ENCODE measurements at regions not wholly inside any gene's neighbourhood (a gene's known extent, or its start where the extent isn't known, plus 50 kb on each side); places are given as distances from the start of the nearest gene placed in this dataset.

DNA sequence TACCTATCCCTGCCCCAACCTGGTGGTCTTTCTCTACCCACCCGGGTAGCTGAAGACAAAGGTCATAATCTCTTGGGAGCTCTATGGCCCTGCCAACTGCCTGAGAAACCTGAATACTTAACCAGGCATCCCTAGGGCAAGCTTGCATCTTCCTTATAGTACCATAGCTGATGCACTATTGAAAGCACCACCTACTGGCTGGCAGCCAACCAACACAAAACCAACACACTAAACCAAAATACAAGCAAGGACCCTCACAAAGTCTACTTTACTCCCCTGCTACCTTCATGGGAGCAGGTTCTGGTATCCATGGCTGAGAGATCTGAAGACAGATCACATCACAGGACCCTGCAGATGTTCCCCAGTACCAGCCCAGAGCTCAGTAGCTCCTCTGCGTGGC lies 171.8 kb upstream of the TAS2R1 start:
- H3K36me3 Mint-ChIP-seq (ENCODE audit: insufficient read depth, unreplicated experiment) = no peaks in the 10 kb centered on the region
- peaks cover 5% of the 10 kb centered on the region for H3K4me1 Mint-ChIP-seq (ENCODE audit: insufficient read depth, unreplicated experiment)
- POLR2A ChIA-PET = no interaction called here
- H3K9me3 Mint-ChIP-seq (ENCODE audit: unreplicated experiment) = no peaks in the 10 kb centered on the region
- peaks cover 21% of the 10 kb centered on the region for H3K27me3 Mint-ChIP-seq (ENCODE audit: insufficient read depth, unreplicated experiment)
- no peak for DNase-seq (ENCODE audit: unreplicated experiment)
- CTCF ChIA-PET = interaction anchor here (0.6 kb wide), 1 partner anchor 41 kb away, joined by 4 read pairs; no protein-coding TSS in a partner anchor
- BruUV-seq (replicated peaks) = no TSS peak
- H3K4me3 Mint-ChIP-seq (ENCODE audit: unreplicated experiment) = no peak overlapping the region
- no peak overlapping the region for H3K27ac Mint-ChIP-seq (ENCODE audit: low read depth, unreplicated experiment)
- intact Hi-C loops (cut with micrococcal nuclease) = no loop called here
- no peak for TF ChIP-seq CTCF (IDR thresholded peaks at IDR 0.05; ENCODE audit: unreplicated experiment)

DNA sequence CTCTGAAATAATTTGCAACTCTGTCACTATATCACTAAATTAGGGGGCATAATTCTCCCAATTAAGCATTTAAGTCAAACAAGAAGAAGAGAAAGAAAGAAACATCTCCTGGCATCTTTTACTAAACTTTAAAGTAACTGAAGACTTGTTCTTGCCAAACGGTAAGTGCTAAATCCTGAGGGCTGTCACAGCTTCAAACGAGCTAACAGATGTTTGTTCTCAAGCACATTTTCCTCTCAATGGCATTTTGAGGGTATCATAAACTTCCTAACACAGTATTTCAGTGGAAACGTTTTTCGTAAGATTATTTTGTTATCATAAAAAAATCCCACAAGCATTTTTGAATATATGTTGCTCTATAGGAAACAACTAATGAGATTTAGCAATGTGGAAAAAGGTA lies 169.5 kb upstream of the TAS2R1 start:
- peaks cover 5% of the 10 kb centered on the region for H3K27me3 Mint-ChIP-seq (ENCODE audit: insufficient read depth, unreplicated experiment)
- BruUV-seq (replicated peaks) = no TSS peak
- H3K4me1 Mint-ChIP-seq (ENCODE audit: insufficient read depth, unreplicated experiment) = peaks cover 2% of the 10 kb centered on the region
- H3K9me3 Mint-ChIP-seq (ENCODE audit: unreplicated experiment) = no peaks in the 10 kb centered on the region
- POLR2A ChIA-PET = interaction anchor here (0.7 to 1.0 kb wide), 2 partner anchors 13 to 20 kb away, joined by 3 read pairs; no protein-coding TSS in a partner anchor
- intact Hi-C loops (cut with micrococcal nuclease) = no loop called here
- no peak for DNase-seq (ENCODE audit: unreplicated experiment)
- CTCF ChIA-PET = interaction anchor here (0.6 kb wide), 1 partner anchor 179 kb away, joined by 4 read pairs; no protein-coding TSS in a partner anchor
- no peak for TF ChIP-seq CTCF (IDR thresholded peaks at IDR 0.05; ENCODE audit: unreplicated experiment)
- no peaks in the 10 kb centered on the region for H3K36me3 Mint-ChIP-seq (ENCODE audit: insufficient read depth, unreplicated experiment)
- no peak overlapping the region for H3K27ac Mint-ChIP-seq (ENCODE audit: low read depth, unreplicated experiment)
- H3K4me3 Mint-ChIP-seq (ENCODE audit: unreplicated experiment) = no peak overlapping the region

- POLR2A ChIA-PET = no interaction called here
- no peaks in the 10 kb centered on the region for H3K9me3 Mint-ChIP-seq (ENCODE audit: unreplicated experiment)
- H3K4me1 Mint-ChIP-seq (ENCODE audit: insufficient read depth, unreplicated experiment) = no peaks in the 10 kb centered on the region
- BruUV-seq (replicated peaks) = no TSS peak
- no peak for DNase-seq (ENCODE audit: unreplicated experiment)
- no peak overlapping the region for H3K27ac Mint-ChIP-seq (ENCODE audit: low read depth, unreplicated experiment)
- intact Hi-C loops (cut with micrococcal nuclease) = no loop called here
- CTCF ChIA-PET = no interaction called here
- no peak overlapping the region for H3K4me3 Mint-ChIP-seq (ENCODE audit: unreplicated experiment)
- no peak for TF ChIP-seq CTCF (IDR thresholded peaks at IDR 0.05; ENCODE audit: unreplicated experiment)
- peaks cover 13% of the 10 kb centered on the region for H3K27me3 Mint-ChIP-seq (ENCODE audit: insufficient read depth, unreplicated experiment)
- no peaks in the 10 kb centered on the region for H3K36me3 Mint-ChIP-seq (ENCODE audit: insufficient read depth, unreplicated experiment)
Measured at GRCh38 chr5:9790276-9790675, 160.1 kb upstream of the TAS2R1 start.

DNA sequence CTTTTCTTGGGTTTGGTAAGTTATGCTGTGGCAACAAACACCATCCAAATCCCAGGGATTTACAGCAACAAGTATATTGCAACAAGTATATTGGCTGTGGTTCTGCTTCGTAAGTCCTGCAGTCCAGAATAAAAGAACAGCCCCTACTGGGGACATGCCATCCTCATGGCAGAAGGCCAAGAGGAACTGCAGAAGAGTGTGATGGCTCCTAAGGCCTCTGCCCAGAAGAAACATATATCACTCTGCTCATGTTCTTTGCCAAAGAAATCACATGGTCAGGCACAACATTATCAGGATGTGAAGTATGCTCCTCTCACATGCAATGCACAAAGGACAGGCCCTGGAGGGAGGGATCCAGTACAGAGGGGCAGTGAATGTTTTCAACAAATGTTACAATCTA lies 159.6 kb upstream of the TAS2R1 start:
- no peaks in the 10 kb centered on the region for H3K9me3 Mint-ChIP-seq (ENCODE audit: unreplicated experiment)

More for the DNA sequence above, 159.6 kb upstream of the TAS2R1 start:
- intact Hi-C loops (cut with micrococcal nuclease) = no loop called here
- DNase-seq (ENCODE audit: unreplicated experiment) = no peak
- Mint-ChIP-seq H3K27me3 (ENCODE audit: insufficient read depth, unreplicated experiment) (peaks cover 13% of the 10 kb centered on the region), H3K27ac (ENCODE audit: low read depth, unreplicated experiment) (no peak overlapping the region), H3K36me3 (ENCODE audit: insufficient read depth, unreplicated experiment) (no peaks in the 10 kb centered on the region), H3K4me1 (ENCODE audit: insufficient read depth, unreplicated experiment) (no peaks in the 10 kb centered on the region), H3K4me3 (ENCODE audit: unreplicated experiment) (no peak overlapping the region)
- no TSS peak for BruUV-seq (replicated peaks)
- ChIA-PET POLR2A (no interaction called here), CTCF (no interaction called here)
- no peak for TF ChIP-seq CTCF (IDR thresholded peaks at IDR 0.05; ENCODE audit: unreplicated experiment)

Data from MCF 10A (cell line).